Erythroblast (primary cell): ENCODE measurements at regions not wholly inside any gene's neighbourhood (a gene's known extent, or its start where the extent isn't known, plus 50 kb on each side); places are given as distances from the start of the nearest gene placed in this dataset.
"Not testable (repeated sequence)": the region's sequence is repeated elsewhere in the genome, so short reads cannot be mapped to it uniquely, and the experiment has no call there.

Source experiments
- DNase-seq, 2 experiments: peaks; one replicate each; lab custom pipeline; 2025; lab: John Stamatoyannopoulos, UW
- GATA1 ChIP-seq: IDR thresholded peaks from 2 replicates; pipeline ENCODE4 v1.6.1; 2011; ENCODE audit warnings: low read depth, mild to moderate bottlenecking, control low read depth, low read length, moderate library complexity
- POLR2A ChIP-seq: IDR thresholded peaks from 2 replicates; pipeline ENCODE4 v1.6.1; 2011; ENCODE audit warnings: mild to moderate bottlenecking, low read length

GRCh38 chr12:118521036-118521370 is 144.6 kb downstream of the SUDS3 start:
- DNase-seq = no peak
- TF ChIP-seq POLR2A = no peak
- TF ChIP-seq GATA1 = no peak

GRCh38 chr12:118524446-118524845 is 148.1 kb downstream of the SUDS3 start:
- TF ChIP-seq POLR2A (no peak), GATA1 (no peak)
- DNase-seq = no peak

GRCh38 chr12:118525216-118525615 is 148.9 kb downstream of the SUDS3 start:
- TF ChIP-seq GATA1 (no peak), POLR2A (no peak)
- DNase-seq = no peak

- no peak for DNase-seq
- TF ChIP-seq GATA1 (no peak), POLR2A (no peak)
These were observed 150.1 kb downstream of the SUDS3 start for GRCh38 chr12:118526255-118527095.

- no peak for DNase-seq
- no peak for TF ChIP-seq POLR2A
- no peak for TF ChIP-seq GATA1
These were observed 151.0 kb downstream of the SUDS3 start for GRCh38 chr12:118527310-118527709.

- DNase-seq = no peak
- no peak for TF ChIP-seq POLR2A
- TF ChIP-seq GATA1 = no peak
These were observed 152.3 kb downstream of the SUDS3 start for GRCh38 chr12:118528625-118529024.

GRCh38 chr12:118534003-118534402 is 157.6 kb downstream of the SUDS3 start:
- no peak for DNase-seq
- TF ChIP-seq POLR2A (no peak), GATA1 (no peak)

GRCh38 chr12:118536306-118536906 is 160.1 kb downstream of the SUDS3 start:
- TF ChIP-seq GATA1 (no peak), POLR2A (no peak)

GRCh38 chr12:118537481-118537917 is 161.1 kb downstream of the SUDS3 start:
- TF ChIP-seq POLR2A (no peak), GATA1 (no peak)
- no peak for DNase-seq

More at GRCh38 chr12:118536306-118536906, 160.1 kb downstream of the SUDS3 start:
- no peak for DNase-seq

GRCh38 chr12:118541071-118541470 is 164.7 kb downstream of the SUDS3 start:
- DNase-seq = no peak
- no peak for TF ChIP-seq GATA1
- TF ChIP-seq POLR2A = no peak

- no peak for DNase-seq
- TF ChIP-seq GATA1 = no peak
- no peak for TF ChIP-seq POLR2A
These were observed 165.6 kb downstream of the SUDS3 start for GRCh38 chr12:118541934-118542333.

- DNase-seq = no peak
These were observed 167.3 kb downstream of the SUDS3 start for GRCh38 chr12:118543651-118544050.

GRCh38 chr12:118544569-118544968 is 168.2 kb downstream of the SUDS3 start:
- DNase-seq = peak in 1 of 2 experiments; percentile 10
- no peak for TF ChIP-seq GATA1
- TF ChIP-seq POLR2A = no peak

More at GRCh38 chr12:118543651-118544050, 167.3 kb downstream of the SUDS3 start:
- TF ChIP-seq GATA1 (no peak), POLR2A (no peak)

GRCh38 chr12:118547606-118548005 is 171.3 kb downstream of the SUDS3 start:
- DNase-seq = not testable (repeated sequence)
